ENCODE measurements at regions not wholly inside any gene's neighbourhood (a gene's known extent, or its start where the extent isn't known, plus 50 kb on each side); places are given as distances from the start of the nearest gene placed in this dataset.

GRCh38 chr4:135250040-135250439 lies 1048.5 kb upstream of the PABPC4L start:
- Histone ChIP-seq H3K27me3 (ENCODE audit: control insufficient read depth, insufficient read depth, low read length) (no peaks in the 10 kb centered on the region), H3K4me3 (ENCODE audit: low read depth, low read length) (no peak overlapping the region), H3K36me3 (ENCODE audit: control insufficient read depth, insufficient read depth, low read length) (no peaks in the 10 kb centered on the region)
- TF ChIP-seq, protein P1, sequence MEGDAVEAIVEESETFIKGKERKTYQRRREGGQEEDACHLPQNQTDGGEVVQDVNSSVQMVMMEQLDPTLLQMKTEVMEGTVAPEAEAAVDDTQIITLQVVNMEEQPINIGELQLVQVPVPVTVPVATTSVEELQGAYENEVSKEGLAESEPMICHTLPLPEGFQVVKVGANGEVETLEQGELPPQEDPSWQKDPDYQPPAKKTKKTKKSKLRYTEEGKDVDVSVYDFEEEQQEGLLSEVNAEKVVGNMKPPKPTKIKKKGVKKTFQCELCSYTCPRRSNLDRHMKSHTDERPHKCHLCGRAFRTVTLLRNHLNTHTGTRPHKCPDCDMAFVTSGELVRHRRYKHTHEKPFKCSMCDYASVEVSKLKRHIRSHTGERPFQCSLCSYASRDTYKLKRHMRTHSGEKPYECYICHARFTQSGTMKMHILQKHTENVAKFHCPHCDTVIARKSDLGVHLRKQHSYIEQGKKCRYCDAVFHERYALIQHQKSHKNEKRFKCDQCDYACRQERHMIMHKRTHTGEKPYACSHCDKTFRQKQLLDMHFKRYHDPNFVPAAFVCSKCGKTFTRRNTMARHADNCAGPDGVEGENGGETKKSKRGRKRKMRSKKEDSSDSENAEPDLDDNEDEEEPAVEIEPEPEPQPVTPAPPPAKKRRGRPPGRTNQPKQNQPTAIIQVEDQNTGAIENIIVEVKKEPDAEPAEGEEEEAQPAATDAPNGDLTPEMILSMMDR (IDR thresholded peaks at IDR 0.05; ENCODE audit: insufficient read depth, low read length, poor library complexity, severe bottlenecking): no peak
- no peak for DNase-seq (ENCODE audit: low read depth)

DNA sequence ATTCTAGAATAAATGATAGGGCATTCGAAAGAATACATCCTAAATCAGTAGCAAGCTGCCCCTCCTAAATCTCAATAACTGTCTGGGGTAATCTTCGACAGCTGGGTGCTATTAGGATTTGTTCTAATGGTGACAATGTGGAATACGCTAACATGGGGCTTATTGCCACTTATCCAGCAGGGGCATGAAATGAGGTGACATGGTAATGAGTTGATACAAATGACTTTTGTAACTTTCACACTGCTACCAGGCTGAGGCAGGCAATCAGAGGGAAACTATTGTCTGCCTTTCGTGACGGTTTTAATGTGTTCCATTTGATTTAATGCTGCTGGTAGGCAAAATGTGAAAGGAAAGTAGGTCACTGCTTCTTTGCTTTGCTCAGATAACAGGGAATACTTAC lies 1047.4 kb upstream of the PABPC4L start:
- Histone ChIP-seq H3K36me3 (ENCODE audit: control insufficient read depth, insufficient read depth, low read length) (no peaks in the 10 kb centered on the region), H3K4me3 (ENCODE audit: low read depth, low read length) (no peak overlapping the region), H3K27me3 (ENCODE audit: control insufficient read depth, insufficient read depth, low read length) (no peaks in the 10 kb centered on the region)
- DNase-seq (ENCODE audit: low read depth): no peak
- TF ChIP-seq, protein P1 (IDR thresholded peaks at IDR 0.05; ENCODE audit: insufficient read depth, low read length, poor library complexity, severe bottlenecking): no peak

- no peak for DNase-seq (ENCODE audit: low read depth)
- TF ChIP-seq, protein P1 (IDR thresholded peaks at IDR 0.05; ENCODE audit: insufficient read depth, low read length, poor library complexity, severe bottlenecking): no peak
- H3K4me3 ChIP-seq (ENCODE audit: low read depth, low read length): no peak overlapping the region
Observed at GRCh38 chr4:135244696-135245095, 1043.1 kb upstream of the PABPC4L start.

GRCh38 chr4:135244056-135244455 lies 1042.5 kb upstream of the PABPC4L start:
- Histone ChIP-seq H3K27me3 (ENCODE audit: control insufficient read depth, insufficient read depth, low read length) (no peaks in the 10 kb centered on the region), H3K4me3 (ENCODE audit: low read depth, low read length) (no peak overlapping the region), H3K36me3 (ENCODE audit: control insufficient read depth, insufficient read depth, low read length) (no peaks in the 10 kb centered on the region)
- TF ChIP-seq, protein P1 (IDR thresholded peaks at IDR 0.05; ENCODE audit: insufficient read depth, low read length, poor library complexity, severe bottlenecking): no peak
- no peak for DNase-seq (ENCODE audit: low read depth)

More at GRCh38 chr4:135244696-135245095, 1043.1 kb upstream of the PABPC4L start:
- Histone ChIP-seq H3K36me3 (ENCODE audit: control insufficient read depth, insufficient read depth, low read length) (no peaks in the 10 kb centered on the region), H3K27me3 (ENCODE audit: control insufficient read depth, insufficient read depth, low read length) (no peaks in the 10 kb centered on the region)

DNA sequence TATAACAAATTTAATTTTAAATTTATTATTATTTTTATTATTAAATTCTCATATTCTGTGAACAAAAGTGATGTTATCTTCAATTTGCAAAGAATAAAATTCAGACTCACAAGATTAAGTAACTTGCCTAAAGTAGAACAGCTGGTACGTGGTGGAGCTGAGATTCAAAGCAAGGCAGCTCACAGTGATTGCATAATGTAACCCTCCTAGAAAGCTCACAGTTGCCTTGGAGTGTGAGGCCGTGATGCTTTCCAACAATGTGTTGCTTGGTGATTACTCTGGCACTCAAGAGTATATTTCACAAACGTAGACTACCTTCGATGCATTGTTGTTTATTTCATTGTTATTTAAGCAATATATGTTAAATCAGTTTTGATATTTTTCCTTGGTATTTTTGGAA lies 1039.2 kb upstream of the PABPC4L start:
- DNase-seq (ENCODE audit: low read depth): no peak
- TF ChIP-seq, protein P1 (IDR thresholded peaks at IDR 0.05; ENCODE audit: insufficient read depth, low read length, poor library complexity, severe bottlenecking): no peak
- Histone ChIP-seq H3K27me3 (ENCODE audit: control insufficient read depth, insufficient read depth, low read length) (no peaks in the 10 kb centered on the region), H3K36me3 (ENCODE audit: control insufficient read depth, insufficient read depth, low read length) (no peaks in the 10 kb centered on the region), H3K4me3 (ENCODE audit: low read depth, low read length) (no peak overlapping the region)

GRCh38 chr4:135239964-135240363 lies 1038.4 kb upstream of the PABPC4L start:
- TF ChIP-seq, protein P1 (IDR thresholded peaks at IDR 0.05; ENCODE audit: insufficient read depth, low read length, poor library complexity, severe bottlenecking): no peak
- H3K27me3 ChIP-seq (ENCODE audit: control insufficient read depth, insufficient read depth, low read length): no peaks in the 10 kb centered on the region
- no peak for DNase-seq (ENCODE audit: low read depth)
- no peak overlapping the region for H3K4me3 ChIP-seq (ENCODE audit: low read depth, low read length)
- H3K36me3 ChIP-seq (ENCODE audit: control insufficient read depth, insufficient read depth, low read length): no peaks in the 10 kb centered on the region

All from kidney epithelial cell (primary cell).